Endothelial cell of umbilical vein (primary cell): ENCODE measurements at regions not wholly inside any gene's neighbourhood (a gene's known extent, or its start where the extent isn't known, plus 50 kb on each side); places are given as distances from the start of the nearest gene placed in this dataset.

Experiments
- BruUV-seq: library from RNA; stranded (reverse); fragments of 400-500 nt; replicated peaks from 2 replicates; lab custom pipeline; 2021; lab: Mats Ljungman, UMichigan
- CTCF ChIA-PET: fragments of 300-600, 350-600 bp; sonication (Branson Sonifier 250); formaldehyde crosslinking; loops from one replicate; lab custom pipeline; 2021; ENCODE audit warnings: antibody characterized with exemption, inconsistent platforms; lab: Charles Lee
- POLR2A ChIA-PET: fragments of 300-600, 350-600 bp; sonication (Branson Sonifier 250); formaldehyde crosslinking; loops from one replicate; lab custom pipeline; 2021; ENCODE audit warnings: antibody characterized with exemption, inconsistent platforms; lab: Charles Lee
- DNase-seq: peaks from one replicate; pipeline ENCODE4 v3.0.0-alpha.2; 2011; ENCODE audit warnings: low read depth, low spot score
- FAIRE-seq: peaks from 2 replicates; lab custom pipeline; 2011; peaks lifted over from hg19 to GRCh38; lab: Jason Lieb, UNC
- H2AFZ ChIP-seq: 2 replicates; pipeline ENCODE4 v1.6.0; 2012; ENCODE audit warnings: low read depth, low read length, control low read depth, inconsistent platforms
- H3K27ac ChIP-seq: 2 replicates; pipeline ENCODE4 v1.5.1; 2011; ENCODE audit warnings: low read depth, mild to moderate bottlenecking, control low read depth, low read length, moderate library complexity; ENCODE audit not compliant: insufficient read depth
- H3K27me3 ChIP-seq, 2 experiments: 2 replicates each; pipeline versions ENCODE4 v1.6.0 to v1.6.1; 2011; ENCODE audit warnings: low read length in 2 of 2, mixed read lengths in 1 of 2; ENCODE audit not compliant: control insufficient read depth in 2 of 2, insufficient read depth in 2 of 2
- H3K36me3 ChIP-seq, 2 experiments: 2 replicates in 1 of 2; 3 replicates in 1 of 2; pipeline ENCODE4 v1.5.1; 2011; ENCODE audit warnings: low read length in 2 of 2, mild to moderate bottlenecking in 1 of 2, moderate library complexity in 1 of 2; ENCODE audit not compliant: control insufficient read depth in 2 of 2, insufficient read depth in 2 of 2; ENCODE audit errors: extremely low read depth in 1 of 2
- H3K4me1 ChIP-seq: 3 replicates; pipeline ENCODE4 v1.5.1; 2011; ENCODE audit warnings: mild to moderate bottlenecking, low read length; ENCODE audit not compliant: control insufficient read depth, insufficient read depth; ENCODE audit errors: extremely low read depth
- H3K4me2 ChIP-seq: 2 replicates; pipeline ENCODE4 v1.6.1; 2011; ENCODE audit warnings: low read length, control low read depth, mixed read lengths; ENCODE audit not compliant: insufficient read depth
- H3K4me3 ChIP-seq, 3 experiments: fragments of 200-600 bp in 1 of 3; sonication (generic), shearing (Covaris generic) in 1 of 3; replicated peaks in 1 of 3; 2 replicates each; pipeline ENCODE4 v1.5.1; 2011 to 2016; ENCODE audit warnings: control low read depth in 3 of 3, low read length in 3 of 3, mild to moderate bottlenecking in 2 of 3, inconsistent platforms in 1 of 3, low read depth in 1 of 3, moderate library complexity in 1 of 3; ENCODE audit not compliant: insufficient read depth in 1 of 3
- H3K79me2 ChIP-seq: 2 replicates; pipeline ENCODE4 v1.6.0; 2012; ENCODE audit warnings: low read length, inconsistent platforms; ENCODE audit not compliant: control insufficient read depth, insufficient read depth
- H3K9ac ChIP-seq: replicated peaks from 2 replicates; pipeline ENCODE3; 2011; ENCODE audit warnings: low read length, control low read depth; ENCODE audit not compliant: insufficient read depth; ENCODE audit errors: extremely low read depth
- H3K9me1 ChIP-seq: replicated peaks from 3 replicates; pipeline ENCODE4 v1.6.0; 2011; ENCODE audit warnings: mild to moderate bottlenecking, low read length; ENCODE audit not compliant: control insufficient read depth, insufficient read depth; ENCODE audit errors: extremely low read depth
- H3K9me3 ChIP-seq: replicated peaks from 2 replicates; pipeline ENCODE4 v1.5.1; 2012; ENCODE audit warnings: low read length, inconsistent platforms; ENCODE audit not compliant: control insufficient read depth, insufficient read depth
- H4K20me1 ChIP-seq: replicated peaks from 2 replicates; pipeline ENCODE3; 2011; ENCODE audit warnings: mild to moderate bottlenecking, low read length; ENCODE audit not compliant: control insufficient read depth, insufficient read depth; ENCODE audit errors: extremely low read depth
- EZH2 ChIP-seq: IDR thresholded peaks from 2 replicates; pipeline ENCODE4 v1.6.1; 2012; ENCODE audit warnings: borderline replicate concordance, low read depth, mild to moderate bottlenecking, moderate library complexity, low read length, inconsistent platforms; ENCODE audit not compliant: severe bottlenecking
- FOS ChIP-seq: IDR thresholded peaks from 2 replicates; pipeline ENCODE4 v1.6.1; 2011; ENCODE audit warnings: mild to moderate bottlenecking, low read length, moderate library complexity, borderline replicate concordance; ENCODE audit not compliant: insufficient read depth
- GATA2 ChIP-seq: IDR thresholded peaks from 2 replicates; pipeline ENCODE4 v1.7.0; 2011; ENCODE audit warnings: low read depth, mild to moderate bottlenecking, moderate library complexity, mixed read lengths, low read length; ENCODE audit not compliant: insufficient read length, insufficient read depth
- JUN ChIP-seq: IDR thresholded peaks from 2 replicates; pipeline ENCODE4 v1.6.1; 2011; ENCODE audit warnings: borderline replicate concordance, low read depth; ENCODE audit not compliant: insufficient read length, insufficient read depth
- MYC ChIP-seq: IDR thresholded peaks from one replicate; pipeline ENCODE4 v1.6.1; 2011; ENCODE audit warnings: mild to moderate bottlenecking, low read depth, low read length
- POLR2A ChIP-seq: IDR thresholded peaks from 2 replicates; pipeline ENCODE4 v1.6.1; 2012; ENCODE audit warnings: low read depth, mild to moderate bottlenecking, control low read depth, low read length
- POLR2AphosphoS5 ChIP-seq: IDR thresholded peaks from 2 replicates; pipeline ENCODE4 v1.6.1; 2012; ENCODE audit warnings: low read depth, mild to moderate bottlenecking, control low read depth, low read length, moderate library complexity; ENCODE audit not compliant: insufficient read depth
- dilution Hi-C: fragments of 300-500 bp; cut with MboI; formaldehyde crosslinking; loops from one replicate; pipeline ENCODE4 v1.15.0; 2019; ENCODE audit warnings: low sequenced_read_pairs; ENCODE audit not compliant: extremely low pct_ligation_motif_present
- intact Hi-C: fragments of 100-400 bp; cut with micrococcal nuclease; formaldehyde crosslinking; loops from one replicate; pipeline ENCODE4 v1.10.0; 2022
- TF ChIP-seq, protein P1 (sequence below), 2 donors: IDR thresholded peaks; 1 replicate in 1 of 2; 2 replicates in 1 of 2; pipeline ENCODE4 v1.5.1; 2011; ENCODE audit warnings: low read length in 2 of 2, mild to moderate bottlenecking in 2 of 2, moderate library complexity in 2 of 2, control low read depth in 1 of 2, inconsistent platforms in 1 of 2, low read depth in 1 of 2; ENCODE audit not compliant: insufficient read depth in 1 of 2; ENCODE audit errors: extremely low read depth in 1 of 2
- TF ChIP-seq, protein P2 (sequence below): IDR thresholded peaks from 2 replicates; pipeline ENCODE4 v1.6.1; 2011; ENCODE audit not compliant: insufficient read depth, insufficient read length

DNA sequence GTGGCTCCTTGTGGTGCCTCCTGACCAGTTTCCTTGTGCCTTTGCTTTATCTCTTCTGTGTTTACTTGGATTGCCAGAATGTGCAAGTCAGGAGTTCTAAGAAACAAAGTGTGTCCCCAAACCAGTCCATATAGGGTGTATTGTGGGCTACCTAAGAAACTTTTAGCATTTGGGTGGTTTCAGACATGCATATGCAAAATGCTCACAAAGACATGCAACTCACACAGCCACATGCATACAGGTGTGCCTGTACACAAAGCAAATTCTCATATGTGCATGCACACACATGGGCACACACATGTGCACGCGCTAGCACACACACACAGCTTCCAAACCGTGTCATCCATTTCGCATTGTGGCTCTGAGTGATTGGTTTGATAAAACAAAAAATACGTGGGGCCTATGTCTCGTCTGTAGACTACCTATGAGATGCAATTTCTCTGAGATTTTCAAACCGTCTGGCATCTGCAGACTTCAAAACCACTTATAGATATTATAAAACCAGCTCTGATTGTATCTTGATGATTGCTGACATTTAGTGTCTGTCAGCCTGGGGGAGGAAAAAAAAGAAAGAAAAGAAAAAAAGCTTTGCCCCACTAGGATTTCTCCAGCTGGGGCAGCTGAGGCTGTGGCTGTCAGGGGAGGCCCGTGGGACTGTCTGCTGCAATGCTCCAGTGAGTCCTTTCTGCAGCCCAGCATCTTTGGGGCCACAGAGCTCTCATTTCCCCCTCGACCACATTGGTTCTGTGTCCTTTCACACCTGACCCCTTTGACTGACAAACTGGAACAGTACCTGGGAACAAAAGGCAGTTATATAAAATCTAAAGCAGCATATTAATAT lies 556.1 kb downstream of the CMPK2 start:
- Histone ChIP-seq H3K27me3 (no peaks in the 10 kb centered on the region), H3K9me3 (peaks cover 14% of the 10 kb centered on the region), H4K20me1 (no peaks in the 10 kb centered on the region), H3K79me2 (no peaks in the 10 kb centered on the region), H3K4me2 (no peak overlapping the region), H2AFZ (no peak overlapping the region), H3K36me3 (no peaks in the 10 kb centered on the region), H3K4me1 (no peaks in the 10 kb centered on the region), H3K4me3 (no peak overlapping the region), H3K9me1 (no peaks in the 10 kb centered on the region), H3K9ac (no peak overlapping the region), H3K27ac (no peak overlapping the region)
- TF ChIP-seq EZH2 (no peak), MYC (no peak), FOS (no peak), GATA2 (no peak), POLR2AphosphoS5 (no peak), POLR2A (no peak), JUN (no peak)
- TF ChIP-seq, protein P1, sequence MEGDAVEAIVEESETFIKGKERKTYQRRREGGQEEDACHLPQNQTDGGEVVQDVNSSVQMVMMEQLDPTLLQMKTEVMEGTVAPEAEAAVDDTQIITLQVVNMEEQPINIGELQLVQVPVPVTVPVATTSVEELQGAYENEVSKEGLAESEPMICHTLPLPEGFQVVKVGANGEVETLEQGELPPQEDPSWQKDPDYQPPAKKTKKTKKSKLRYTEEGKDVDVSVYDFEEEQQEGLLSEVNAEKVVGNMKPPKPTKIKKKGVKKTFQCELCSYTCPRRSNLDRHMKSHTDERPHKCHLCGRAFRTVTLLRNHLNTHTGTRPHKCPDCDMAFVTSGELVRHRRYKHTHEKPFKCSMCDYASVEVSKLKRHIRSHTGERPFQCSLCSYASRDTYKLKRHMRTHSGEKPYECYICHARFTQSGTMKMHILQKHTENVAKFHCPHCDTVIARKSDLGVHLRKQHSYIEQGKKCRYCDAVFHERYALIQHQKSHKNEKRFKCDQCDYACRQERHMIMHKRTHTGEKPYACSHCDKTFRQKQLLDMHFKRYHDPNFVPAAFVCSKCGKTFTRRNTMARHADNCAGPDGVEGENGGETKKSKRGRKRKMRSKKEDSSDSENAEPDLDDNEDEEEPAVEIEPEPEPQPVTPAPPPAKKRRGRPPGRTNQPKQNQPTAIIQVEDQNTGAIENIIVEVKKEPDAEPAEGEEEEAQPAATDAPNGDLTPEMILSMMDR (IDR thresholded peaks at IDR 0.05; ENCODE audit: extremely low read depth in 1 of 2, insufficient read depth in 1 of 2, low read depth in 1 of 2, low read length in 2 of 2) = no peak
- TF ChIP-seq, protein P2, sequence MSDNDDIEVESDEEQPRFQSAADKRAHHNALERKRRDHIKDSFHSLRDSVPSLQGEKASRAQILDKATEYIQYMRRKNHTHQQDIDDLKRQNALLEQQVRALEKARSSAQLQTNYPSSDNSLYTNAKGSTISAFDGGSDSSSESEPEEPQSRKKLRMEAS = no peak
- ChIA-PET CTCF (no interaction called here), POLR2A (no interaction called here)
- DNase-seq (no peak), FAIRE-seq (no peak)
- dilution Hi-C loops = no loop called here
- intact Hi-C loops = no loop called here
- BruUV-seq = no TSS peak
